ENCODE measurements at regions not wholly inside any gene's neighbourhood (a gene's known extent, or its start where the extent isn't known, plus 50 kb on each side); places are given as distances from the start of the nearest gene placed in this dataset.

GRCh38 chr16:6343157-6343556, 989.5 kb upstream of the RBFOX1 start:
- H3K4me1 ChIP-seq (ENCODE audit: insufficient read depth, low read length), result no peaks in the 10 kb centered on the region
- H3K27ac ChIP-seq (ENCODE audit: extremely low read length, insufficient read depth, low read length), result no peak overlapping the region
- H3K36me3 ChIP-seq (replicated peaks in 1 of 2; ENCODE audit: control insufficient read depth in 1 of 2, insufficient read depth in 2 of 2, low read length in 2 of 2), result no peaks in the 10 kb centered on the region
- intact Hi-C loops (cut with micrococcal nuclease; ENCODE audit: unreplicated experiment) (no loop called here), in situ Hi-C loops (cut with HindIII; ENCODE audit: extremely low pct_ligation_motif_present, low pct_unique_long_range_greater_than_20kb) (no loop called here)
- H2AFZ ChIP-seq (ENCODE audit: low read length), result no peak overlapping the region
- no peaks in the 10 kb centered on the region for H3K79me2 ChIP-seq (ENCODE audit: insufficient read depth, low read length)
- H4K20me1 ChIP-seq (ENCODE audit: insufficient read depth, low read length), result no peaks in the 10 kb centered on the region
- ATAC-seq (no peak), DNase-seq (ENCODE audit: low spot score) (no peak), FAIRE-seq (no peak)
- no peak overlapping the region for H3K4me2 ChIP-seq (ENCODE audit: low read depth, low read length)
- H3K4me3 ChIP-seq (replicated peaks in 1 of 3; ENCODE audit: insufficient read depth in 1 of 3, low read depth in 2 of 3, low read length in 3 of 3), result no peak overlapping the region
- H3K9me3 ChIP-seq (ENCODE audit: low read length), result peaks cover 46% of the 10 kb centered on the region
- H3K27me3 ChIP-seq (ENCODE audit: control insufficient read depth in 1 of 2, insufficient read depth in 2 of 2, low read length in 2 of 2), result no peaks in the 10 kb centered on the region
- H3K9ac ChIP-seq (ENCODE audit: insufficient read depth, low read depth, low read length), result no peak overlapping the region
- 0% methylated on average over 2 of the region's 2 CpGs for whole genome bisulfite sequencing (ENCODE audit: low lambda C conversion rate)
- CTCF ChIA-PET (ENCODE audit: low intra/inter-chr PET ratio, low total read pairs), result no interaction called here
- no peak for TF ChIP-seq JARID2 (CRISPR knock-in tag; IDR thresholded peaks at IDR 0.05; ENCODE audit: insufficient replicate concordance)
- TF ChIP-seq ZMYM4 (CRISPR knock-in tag; IDR thresholded peaks at IDR 0.05), result no peak
- no peak for TF ChIP-seq GFI1 (CRISPR knock-in tag; IDR thresholded peaks at IDR 0.05; ENCODE audit: borderline replicate concordance)
- no peak for TF ChIP-seq ZNF7 (CRISPR knock-in tag; IDR thresholded peaks at IDR 0.05)
- TF ChIP-seq THAP11 (CRISPR knock-in tag; IDR thresholded peaks at IDR 0.05), result no peak
- TF ChIP-seq TAF1 (CRISPR knock-in tag; IDR thresholded peaks at IDR 0.05), result no peak
- TF ChIP-seq ZNF121 (CRISPR knock-in tag; IDR thresholded peaks at IDR 0.05), result no peak
- no peak for TF ChIP-seq ZNF451 (CRISPR knock-in tag; IDR thresholded peaks at IDR 0.05)
- no peak for TF ChIP-seq PATZ1 (CRISPR knock-in tag; IDR thresholded peaks at IDR 0.05)
- no peak for TF ChIP-seq ZNF773 (CRISPR knock-in tag; IDR thresholded peaks at IDR 0.05; ENCODE audit: borderline replicate concordance)
- no peak for TF ChIP-seq TFDP1 (CRISPR knock-in tag; IDR thresholded peaks at IDR 0.05; ENCODE audit: borderline replicate concordance)
- TF ChIP-seq ZNF232 (CRISPR knock-in tag; IDR thresholded peaks at IDR 0.05; ENCODE audit: borderline replicate concordance), result no peak
- no peak for TF ChIP-seq ATF3 (CRISPR knock-in tag; IDR thresholded peaks at IDR 0.05)
- no peak for TF ChIP-seq RXRB (CRISPR knock-in tag; IDR thresholded peaks at IDR 0.05; ENCODE audit: borderline replicate concordance)
- POLR2A ChIA-PET, result no interaction called here
- BruUV-seq (replicated peaks), result no TSS peak

All from HepG2 (cell line).